WTC11 (cell line): ENCODE measurements at regions not wholly inside any gene's neighbourhood (a gene's known extent, or its start where the extent isn't known, plus 50 kb on each side); places are given as distances from the start of the nearest gene placed in this dataset.

Experiments used
- CBFB ChIP-seq: sonication (generic); formaldehyde crosslinking; IDR thresholded peaks from 2 replicates; pipeline ENCODE4 v1.8.1; 2022; ENCODE audit warnings: mild to moderate bottlenecking, low read depth, missing genetic modification reagents
- ETV6 ChIP-seq: sonication (generic); formaldehyde crosslinking; IDR thresholded peaks from 2 replicates; pipeline ENCODE4 v1.8.1; 2022; ENCODE audit warnings: mild to moderate bottlenecking, missing genetic modification reagents
- JUN ChIP-seq: sonication (generic); formaldehyde crosslinking; IDR thresholded peaks from 2 replicates; pipeline ENCODE4 v1.8.0; 2023; ENCODE audit warnings: mild to moderate bottlenecking, missing genetic modification reagents
- TF ChIP-seq, protein P1 (sequence below): sonication (generic); formaldehyde crosslinking; IDR thresholded peaks from 2 replicates; pipeline ENCODE4 v1.8.0; 2022; ENCODE audit warnings: mild to moderate bottlenecking, missing genetic modification reagents

DNA sequence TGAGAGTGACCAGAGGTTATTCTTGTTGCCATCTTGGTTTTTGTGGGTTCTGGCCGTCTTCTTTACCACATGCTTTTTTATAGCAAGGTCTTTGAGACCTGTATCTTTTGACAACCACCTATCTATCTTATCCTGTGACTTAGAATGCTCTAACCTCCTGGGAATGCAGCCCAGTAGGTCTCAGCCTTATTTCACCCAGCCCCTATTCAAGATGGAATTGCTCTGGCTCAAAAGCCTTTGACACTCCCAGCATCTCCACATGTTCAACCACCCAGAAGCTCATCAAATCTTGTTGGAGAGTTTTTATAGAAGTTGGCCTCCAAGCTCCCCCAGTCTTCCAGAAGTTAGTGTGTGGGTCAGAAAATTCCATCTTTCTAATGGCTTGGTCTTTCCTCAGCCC lies 464.3 kb upstream of the NRP1 start:
- TF ChIP-seq CBFB (no peak), ETV6 (CRISPR knock-in tag) (no peak), JUN (no peak)
- TF ChIP-seq, protein P1, sequence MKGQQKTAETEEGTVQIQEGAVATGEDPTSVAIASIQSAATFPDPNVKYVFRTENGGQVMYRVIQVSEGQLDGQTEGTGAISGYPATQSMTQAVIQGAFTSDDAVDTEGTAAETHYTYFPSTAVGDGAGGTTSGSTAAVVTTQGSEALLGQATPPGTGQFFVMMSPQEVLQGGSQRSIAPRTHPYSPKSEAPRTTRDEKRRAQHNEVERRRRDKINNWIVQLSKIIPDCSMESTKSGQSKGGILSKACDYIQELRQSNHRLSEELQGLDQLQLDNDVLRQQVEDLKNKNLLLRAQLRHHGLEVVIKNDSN (CRISPR knock-in tag), result no peak
